ENCODE measurements at regions not wholly inside any gene's neighbourhood (a gene's known extent, or its start where the extent isn't known, plus 50 kb on each side); places are given as distances from the start of the nearest gene placed in this dataset.

GRCh38 chr2:83574614-83575013, 884.5 kb downstream of the SUCLG1 start:
- no peak for TF ChIP-seq CTCF (conservative IDR thresholded peaks at IDR 0.05 in 1 of 2, IDR thresholded peaks at IDR 0.05 in 1 of 2; ENCODE audit: low read depth in 1 of 2, low read length in 2 of 2)
- no peak for TF ChIP-seq EZH2 (IDR thresholded peaks at IDR 0.05; ENCODE audit: low read length, missing control alignments)

Measured in fibroblast of lung (primary cell).